ENCODE measurements at regions not wholly inside any gene's neighbourhood (a gene's known extent, or its start where the extent isn't known, plus 50 kb on each side); places are given as distances from the start of the nearest gene placed in this dataset.

- no peak overlapping the region for H3K4me3 ChIP-seq (ENCODE audit: low read depth, low read length)
- H3K36me3 ChIP-seq (ENCODE audit: control insufficient read depth, insufficient read depth, low read length): no peaks in the 10 kb centered on the region
- 82% methylated on average over 2 of the region's 5 CpGs for WGBS (ENCODE audit: insufficient coverage)
- no peaks in the 10 kb centered on the region for H3K4me1 ChIP-seq (ENCODE audit: control insufficient read depth, insufficient read depth, low read length)
- peaks cover 2% of the 10 kb centered on the region for H3K9me3 ChIP-seq (ENCODE audit: control insufficient read depth, insufficient read depth, low read length)
- no peak overlapping the region for H3K27ac ChIP-seq (ENCODE audit: low read depth, low read length)
- no peaks in the 10 kb centered on the region for H3K27me3 ChIP-seq (ENCODE audit: control insufficient read depth, insufficient read depth, low read length)
- DNase-seq (ENCODE audit: low read depth in 4 of 6, low spot score in 6 of 6): no peak
Measured at GRCh38 chr20:60802676-60803075, 449.4 kb upstream of the CDH4 start.

- DNase-seq (ENCODE audit: low read depth in 4 of 6, low spot score in 6 of 6): no peak
- peaks cover 2% of the 10 kb centered on the region for H3K9me3 ChIP-seq (ENCODE audit: control insufficient read depth, insufficient read depth, low read length)
- 80% methylated on average over 5 of the region's 7 CpGs for WGBS (ENCODE audit: insufficient coverage)
- H3K27ac ChIP-seq (ENCODE audit: low read depth, low read length): no peak overlapping the region
- no peak overlapping the region for H3K4me3 ChIP-seq (ENCODE audit: low read depth, low read length)
- H3K4me1 ChIP-seq (ENCODE audit: control insufficient read depth, insufficient read depth, low read length): no peaks in the 10 kb centered on the region
- H3K27me3 ChIP-seq (ENCODE audit: control insufficient read depth, insufficient read depth, low read length): no peaks in the 10 kb centered on the region
- H3K36me3 ChIP-seq (ENCODE audit: control insufficient read depth, insufficient read depth, low read length): no peaks in the 10 kb centered on the region
Measured at GRCh38 chr20:60803335-60804055, 448.6 kb upstream of the CDH4 start.

- Histone ChIP-seq H3K27me3 (ENCODE audit: control insufficient read depth, insufficient read depth, low read length) (no peaks in the 10 kb centered on the region), H3K4me1 (ENCODE audit: control insufficient read depth, insufficient read depth, low read length) (peaks cover 3% of the 10 kb centered on the region), H3K9me3 (ENCODE audit: control insufficient read depth, insufficient read depth, low read length) (peaks cover 2% of the 10 kb centered on the region), H3K27ac (ENCODE audit: low read depth, low read length) (no peak overlapping the region), H3K4me3 (ENCODE audit: low read depth, low read length) (no peak overlapping the region), H3K36me3 (ENCODE audit: control insufficient read depth, insufficient read depth, low read length) (no peaks in the 10 kb centered on the region)
- 55% methylated on average over 3 of the region's 4 CpGs for WGBS (ENCODE audit: insufficient coverage)
- DNase-seq (ENCODE audit: low read depth in 4 of 6, low spot score in 6 of 6): no peak
Measured at GRCh38 chr20:60804240-60804917, 447.7 kb upstream of the CDH4 start.

- 29% methylated on average over 7 of the region's 11 CpGs for WGBS (ENCODE audit: insufficient coverage)
- Histone ChIP-seq H3K27me3 (ENCODE audit: control insufficient read depth, insufficient read depth, low read length) (no peaks in the 10 kb centered on the region), H3K9me3 (ENCODE audit: control insufficient read depth, insufficient read depth, low read length) (peaks cover 2% of the 10 kb centered on the region), H3K36me3 (ENCODE audit: control insufficient read depth, insufficient read depth, low read length) (no peaks in the 10 kb centered on the region), H3K4me3 (ENCODE audit: low read depth, low read length) (no peak overlapping the region), H3K4me1 (ENCODE audit: control insufficient read depth, insufficient read depth, low read length) (peaks cover 3% of the 10 kb centered on the region), H3K27ac (ENCODE audit: low read depth, low read length) (no peak overlapping the region)
- DNase-seq (ENCODE audit: low read depth in 4 of 6, low spot score in 6 of 6): peak in 1 of 6 donors; percentile 11
Measured at GRCh38 chr20:60804918-60805630, 447.0 kb upstream of the CDH4 start.

- 91% methylated on average over 3 of the region's 6 CpGs for WGBS (ENCODE audit: insufficient coverage)
- Histone ChIP-seq H3K27ac (ENCODE audit: low read depth, low read length) (no peak overlapping the region), H3K36me3 (ENCODE audit: control insufficient read depth, insufficient read depth, low read length) (no peaks in the 10 kb centered on the region)
Measured at GRCh38 chr20:60806354-60806753, 445.7 kb upstream of the CDH4 start.

GRCh38 chr20:60806824-60807223, 445.2 kb upstream of the CDH4 start:
- H3K27ac ChIP-seq (ENCODE audit: low read depth, low read length): no peak overlapping the region
- no peaks in the 10 kb centered on the region for H3K36me3 ChIP-seq (ENCODE audit: control insufficient read depth, insufficient read depth, low read length)
- H3K9me3 ChIP-seq (ENCODE audit: control insufficient read depth, insufficient read depth, low read length): no peaks in the 10 kb centered on the region
- WGBS (ENCODE audit: insufficient coverage): 100% methylated on average over 5 of the region's 5 CpGs
- H3K4me3 ChIP-seq (ENCODE audit: low read depth, low read length): no peak overlapping the region
- H3K27me3 ChIP-seq (ENCODE audit: control insufficient read depth, insufficient read depth, low read length): no peaks in the 10 kb centered on the region
- DNase-seq (ENCODE audit: low read depth in 4 of 6, low spot score in 6 of 6): no peak
- peaks cover 3% of the 10 kb centered on the region for H3K4me1 ChIP-seq (ENCODE audit: control insufficient read depth, insufficient read depth, low read length)

More at GRCh38 chr20:60806354-60806753, 445.7 kb upstream of the CDH4 start:
- H3K27me3 ChIP-seq (ENCODE audit: control insufficient read depth, insufficient read depth, low read length): no peaks in the 10 kb centered on the region
- no peaks in the 10 kb centered on the region for H3K9me3 ChIP-seq (ENCODE audit: control insufficient read depth, insufficient read depth, low read length)
- H3K4me3 ChIP-seq (ENCODE audit: low read depth, low read length): no peak overlapping the region
- H3K4me1 ChIP-seq (ENCODE audit: control insufficient read depth, insufficient read depth, low read length): peaks cover 3% of the 10 kb centered on the region
- no peak for DNase-seq (ENCODE audit: low read depth in 4 of 6, low spot score in 6 of 6)

GRCh38 chr20:60808003-60808672, 443.9 kb upstream of the CDH4 start:
- Histone ChIP-seq H3K36me3 (ENCODE audit: control insufficient read depth, insufficient read depth, low read length) (no peaks in the 10 kb centered on the region), H3K27me3 (ENCODE audit: control insufficient read depth, insufficient read depth, low read length) (no peaks in the 10 kb centered on the region), H3K4me1 (ENCODE audit: control insufficient read depth, insufficient read depth, low read length) (peaks cover 3% of the 10 kb centered on the region), H3K9me3 (ENCODE audit: control insufficient read depth, insufficient read depth, low read length) (no peaks in the 10 kb centered on the region), H3K27ac (ENCODE audit: low read depth, low read length) (no peak overlapping the region), H3K4me3 (ENCODE audit: low read depth, low read length) (no peak overlapping the region)
- peak in 1 of 6 donors; percentile 48 for DNase-seq (ENCODE audit: low read depth in 4 of 6, low spot score in 6 of 6)
- WGBS (ENCODE audit: insufficient coverage): 90% methylated on average over 8 of the region's 16 CpGs

GRCh38 chr20:60808701-60809100, 443.4 kb upstream of the CDH4 start:
- Histone ChIP-seq H3K4me1 (ENCODE audit: control insufficient read depth, insufficient read depth, low read length) (peaks cover 3% of the 10 kb centered on the region), H3K27ac (ENCODE audit: low read depth, low read length) (no peak overlapping the region), H3K9me3 (ENCODE audit: control insufficient read depth, insufficient read depth, low read length) (no peaks in the 10 kb centered on the region), H3K4me3 (ENCODE audit: low read depth, low read length) (no peak overlapping the region), H3K27me3 (ENCODE audit: control insufficient read depth, insufficient read depth, low read length) (no peaks in the 10 kb centered on the region), H3K36me3 (ENCODE audit: control insufficient read depth, insufficient read depth, low read length) (no peaks in the 10 kb centered on the region)
- WGBS (ENCODE audit: insufficient coverage): 86% methylated on average over 5 of the region's 6 CpGs
- DNase-seq (ENCODE audit: low read depth in 4 of 6, low spot score in 6 of 6): no peak

- 100% methylated on average over 2 of the region's 4 CpGs for WGBS (ENCODE audit: insufficient coverage)
Measured at GRCh38 chr20:60810561-60810960, 441.5 kb upstream of the CDH4 start.

More at GRCh38 chr20:60810561-60810960, 441.5 kb upstream of the CDH4 start:
- no peak for DNase-seq (ENCODE audit: low read depth in 4 of 6, low spot score in 6 of 6)
- H3K4me3 ChIP-seq (ENCODE audit: low read depth, low read length): no peak overlapping the region
- no peaks in the 10 kb centered on the region for H3K36me3 ChIP-seq (ENCODE audit: control insufficient read depth, insufficient read depth, low read length)
- H3K9me3 ChIP-seq (ENCODE audit: control insufficient read depth, insufficient read depth, low read length): no peaks in the 10 kb centered on the region
- peaks cover 3% of the 10 kb centered on the region for H3K4me1 ChIP-seq (ENCODE audit: control insufficient read depth, insufficient read depth, low read length)
- no peaks in the 10 kb centered on the region for H3K27me3 ChIP-seq (ENCODE audit: control insufficient read depth, insufficient read depth, low read length)
- no peak overlapping the region for H3K27ac ChIP-seq (ENCODE audit: low read depth, low read length)
